ENCODE measurements at regions not wholly inside any gene's neighbourhood (a gene's known extent, or its start where the extent isn't known, plus 50 kb on each side); places are given as distances from the start of the nearest gene placed in this dataset.

DNA sequence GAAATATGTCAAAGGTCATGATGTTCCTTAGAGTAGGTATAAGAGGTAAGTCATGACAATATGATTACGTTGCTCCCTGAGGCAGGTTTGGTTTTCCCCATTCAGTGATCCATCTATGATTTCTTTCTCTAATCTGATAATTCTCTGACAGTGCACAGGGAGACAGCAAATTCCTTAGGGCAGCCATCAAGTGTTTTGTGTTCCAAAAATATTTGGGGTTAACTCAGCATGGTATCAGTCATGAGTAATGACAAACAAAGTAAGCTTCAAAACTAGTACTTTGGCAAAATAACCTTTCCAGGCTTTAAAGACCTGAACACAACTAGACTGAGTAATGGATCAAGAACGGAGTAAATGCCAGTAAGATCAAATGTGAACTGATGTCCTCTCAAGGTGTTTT is 55.3 kb upstream of the SPATA31E1 start:
- DNase-seq = no peak
- TF ChIP-seq, protein P1, sequence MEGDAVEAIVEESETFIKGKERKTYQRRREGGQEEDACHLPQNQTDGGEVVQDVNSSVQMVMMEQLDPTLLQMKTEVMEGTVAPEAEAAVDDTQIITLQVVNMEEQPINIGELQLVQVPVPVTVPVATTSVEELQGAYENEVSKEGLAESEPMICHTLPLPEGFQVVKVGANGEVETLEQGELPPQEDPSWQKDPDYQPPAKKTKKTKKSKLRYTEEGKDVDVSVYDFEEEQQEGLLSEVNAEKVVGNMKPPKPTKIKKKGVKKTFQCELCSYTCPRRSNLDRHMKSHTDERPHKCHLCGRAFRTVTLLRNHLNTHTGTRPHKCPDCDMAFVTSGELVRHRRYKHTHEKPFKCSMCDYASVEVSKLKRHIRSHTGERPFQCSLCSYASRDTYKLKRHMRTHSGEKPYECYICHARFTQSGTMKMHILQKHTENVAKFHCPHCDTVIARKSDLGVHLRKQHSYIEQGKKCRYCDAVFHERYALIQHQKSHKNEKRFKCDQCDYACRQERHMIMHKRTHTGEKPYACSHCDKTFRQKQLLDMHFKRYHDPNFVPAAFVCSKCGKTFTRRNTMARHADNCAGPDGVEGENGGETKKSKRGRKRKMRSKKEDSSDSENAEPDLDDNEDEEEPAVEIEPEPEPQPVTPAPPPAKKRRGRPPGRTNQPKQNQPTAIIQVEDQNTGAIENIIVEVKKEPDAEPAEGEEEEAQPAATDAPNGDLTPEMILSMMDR (IDR thresholded peaks at IDR 0.05; ENCODE audit: borderline replicate concordance) = no peak
- H3K4me1 ChIP-seq = no peaks in the 10 kb centered on the region
- H3K36me3 ChIP-seq = no peaks in the 10 kb centered on the region
- H3K27ac ChIP-seq (replicated peaks) = no peak overlapping the region
- H3K27me3 ChIP-seq (ENCODE audit: low read depth) = peaks cover 47% of the 10 kb centered on the region
- H3K4me3 ChIP-seq = no peak overlapping the region
- H3K9me3 ChIP-seq (replicated peaks) = no peaks in the 10 kb centered on the region
- intact Hi-C loops (cut with micrococcal nuclease) = no loop called here

GRCh38 chr9:87829756-87830155 is 52.9 kb upstream of the SPATA31E1 start:
- no peaks in the 10 kb centered on the region for H3K9me3 ChIP-seq (replicated peaks)
- TF ChIP-seq, protein P1 (IDR thresholded peaks at IDR 0.05; ENCODE audit: borderline replicate concordance) = no peak
- intact Hi-C loops (cut with micrococcal nuclease) = no loop called here
- H3K4me3 ChIP-seq = no peak overlapping the region
- H3K27me3 ChIP-seq (ENCODE audit: low read depth) = peaks cover 57% of the 10 kb centered on the region
- H3K4me1 ChIP-seq = no peaks in the 10 kb centered on the region
- no peak for DNase-seq
- no peaks in the 10 kb centered on the region for H3K36me3 ChIP-seq
- H3K27ac ChIP-seq (replicated peaks) = no peak overlapping the region

- DNase-seq = no peak
- TF ChIP-seq, protein P1 (IDR thresholded peaks at IDR 0.05; ENCODE audit: borderline replicate concordance) = no peak
- H3K27me3 ChIP-seq (ENCODE audit: low read depth) = peaks cover 59% of the 10 kb centered on the region
Observed at GRCh38 chr9:87830446-87830845, 52.2 kb upstream of the SPATA31E1 start.

GRCh38 chr9:87831159-87831558 is 51.5 kb upstream of the SPATA31E1 start:
- DNase-seq = no peak
- intact Hi-C loops (cut with micrococcal nuclease) = no loop called here
- Histone ChIP-seq H3K9me3 (replicated peaks) (no peaks in the 10 kb centered on the region), H3K27me3 (ENCODE audit: low read depth) (peaks cover 64% of the 10 kb centered on the region), H3K27ac (replicated peaks) (no peak overlapping the region), H3K4me3 (no peak overlapping the region), H3K4me1 (no peaks in the 10 kb centered on the region), H3K36me3 (no peaks in the 10 kb centered on the region)
- TF ChIP-seq, protein P1 (IDR thresholded peaks at IDR 0.05; ENCODE audit: borderline replicate concordance) = no peak

More at GRCh38 chr9:87830446-87830845, 52.2 kb upstream of the SPATA31E1 start:
- H3K27ac ChIP-seq (replicated peaks) = no peak overlapping the region
- intact Hi-C loops (cut with micrococcal nuclease) = no loop called here
- no peak overlapping the region for H3K4me3 ChIP-seq
- no peaks in the 10 kb centered on the region for H3K36me3 ChIP-seq
- H3K4me1 ChIP-seq = no peaks in the 10 kb centered on the region
- H3K9me3 ChIP-seq (replicated peaks) = no peaks in the 10 kb centered on the region

All from left ventricle myocardium inferior (tissue), 1 donor.